NCI-H2107 treated with DMSO at 0.1 percent for 48 hours (cell line): ENCODE measurements at regions not wholly inside any gene's neighbourhood (a gene's known extent, or its start where the extent isn't known, plus 50 kb on each side); places are given as distances from the start of the nearest gene placed in this dataset.

Experiments
- DNase-seq: peaks from one replicate; lab custom pipeline; 2025; ENCODE audit not compliant: unreplicated experiment; lab: John Stamatoyannopoulos, UW

- DNase-seq, result no peak
These were observed 166.1 kb upstream of the LINGO1 start for GRCh38 chr15:77798847-77799246.

- DNase-seq, result no peak
These were observed 165.6 kb upstream of the LINGO1 start for GRCh38 chr15:77798151-77798835.

GRCh38 chr15:77797270-77797669, 164.6 kb upstream of the LINGO1 start:
- DNase-seq, result no peak

GRCh38 chr15:77796046-77796729, 163.5 kb upstream of the LINGO1 start:
- no peak for DNase-seq

- DNase-seq, result no peak
These were observed 162.7 kb upstream of the LINGO1 start for GRCh38 chr15:77795446-77795845.

- no peak for DNase-seq
These were observed 159.2 kb upstream of the LINGO1 start for GRCh38 chr15:77791941-77792340.

- DNase-seq, result no peak
These were observed 157.8 kb upstream of the LINGO1 start for GRCh38 chr15:77790481-77790880.

- no peak for DNase-seq
These were observed 154.2 kb upstream of the LINGO1 start for GRCh38 chr15:77786956-77787355.

- DNase-seq, result no peak
These were observed 153.6 kb upstream of the LINGO1 start for GRCh38 chr15:77786181-77786890.

- DNase-seq, result no peak
These were observed 151.9 kb upstream of the LINGO1 start for GRCh38 chr15:77784361-77785292.

GRCh38 chr15:77783636-77784035, 150.9 kb upstream of the LINGO1 start:
- DNase-seq, result no peak

- no peak for DNase-seq
These were observed 150.0 kb upstream of the LINGO1 start for GRCh38 chr15:77782691-77783090.

GRCh38 chr15:77781946-77782240, 149.2 kb upstream of the LINGO1 start:
- no peak for DNase-seq

- DNase-seq, result no peak
These were observed 148.6 kb upstream of the LINGO1 start for GRCh38 chr15:77781151-77781945.

- no peak for DNase-seq
These were observed 146.1 kb upstream of the LINGO1 start for GRCh38 chr15:77778802-77779201.

GRCh38 chr15:77775837-77776236, 143.1 kb upstream of the LINGO1 start:
- no peak for DNase-seq

GRCh38 chr15:77775373-77775772, 142.7 kb upstream of the LINGO1 start:
- DNase-seq, result no peak

- DNase-seq, result no peak
These were observed 141.6 kb upstream of the LINGO1 start for GRCh38 chr15:77774350-77774749.

GRCh38 chr15:77773903-77774302, 141.2 kb upstream of the LINGO1 start:
- DNase-seq, result no peak

GRCh38 chr15:77772641-77773402, 140.1 kb upstream of the LINGO1 start:
- DNase-seq, result no peak
